NCI-H510A treated with DMSO at 0.1 percent for 48 hours (cell line): ENCODE measurements at regions not wholly inside any gene's neighbourhood (a gene's known extent, or its start where the extent isn't known, plus 50 kb on each side); places are given as distances from the start of the nearest gene placed in this dataset.

ENCODE experiments used
- DNase-seq: peaks from one replicate; lab custom pipeline; 2025; lab: John Stamatoyannopoulos, UW

GRCh38 chr18:61948846-61949438, 56.1 kb upstream of the RNF152 start:
- DNase-seq, result no peak

GRCh38 chr18:61948281-61948741, 55.5 kb upstream of the RNF152 start:
- DNase-seq, result no peak

DNA sequence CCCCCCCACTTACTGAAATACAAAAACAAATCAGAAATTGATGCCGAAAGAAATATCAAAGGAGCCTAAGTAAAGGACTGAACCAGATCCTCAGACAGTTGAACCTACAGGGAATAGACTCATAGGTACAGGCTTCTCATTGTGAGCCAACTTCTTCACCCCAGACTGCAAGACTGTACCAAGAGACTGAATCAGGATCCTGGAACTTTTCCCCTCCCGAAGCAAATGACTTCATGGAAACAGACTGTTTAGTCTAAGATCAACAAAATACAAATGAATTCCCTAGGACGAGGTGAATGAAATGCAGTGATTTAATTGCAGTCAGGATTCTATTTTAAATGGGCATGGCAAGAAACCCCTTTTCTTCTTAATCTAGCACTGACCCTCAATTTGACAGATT, 53.6 kb upstream of the RNF152 start:
- DNase-seq, result no peak

- DNase-seq, result no peak
These were observed 50.6 kb upstream of the RNF152 start for GRCh38 chr18:61943175-61943964.
